HCT116 (cell line): ENCODE measurements at regions not wholly inside any gene's neighbourhood (a gene's known extent, or its start where the extent isn't known, plus 50 kb on each side); places are given as distances from the start of the nearest gene placed in this dataset.

ENCODE experiments used
- ATAC-seq: fragments of 200-7000 bp; cut with Tn5 transposase; 2 replicates; pipeline ENCODE4 v1.9.1; 2020; ENCODE audit warnings: mild to moderate bottlenecking, moderate library complexity
- BruUV-seq: library from RNA; stranded (reverse); fragments of 400-500 nt; replicated peaks from 2 replicates; lab custom pipeline; 2021; lab: Mats Ljungman, UMichigan
- CTCF ChIA-PET: fragments of 300-600 bp; sonication (Branson Sonifier 250); formaldehyde crosslinking; loops from one replicate; lab custom pipeline; 2021; ENCODE audit warnings: antibody characterized with exemption; lab: Charles Lee
- POLR2A ChIA-PET: fragments of 300-600, 350-600 bp; sonication (Branson Sonifier 250); formaldehyde crosslinking; loops from one replicate; lab custom pipeline; 2021; ENCODE audit warnings: antibody characterized with exemption; lab: Charles Lee
- RAD21 ChIA-PET, 2 experiments: fragments of 300-600 bp; sonication (Branson Sonifier 250); formaldehyde crosslinking; loops; one replicate each; lab custom pipeline; 2023; ENCODE audit warnings: low total read pairs in 2 of 2; ENCODE audit not compliant: uncharacterized antibody in 2 of 2, unreplicated experiment in 2 of 2, low non-redundant PET in 1 of 2; lab: Charles Lee
- DNase-seq: peaks from one replicate; pipeline ENCODE4 v3.0.0-alpha.2; 2010; ENCODE audit warnings: low read depth, low spot score
- H2AFZ ChIP-seq: fragments of 200-600 bp; shearing (Covaris generic), sonication (generic); 2 replicates; pipeline ENCODE4 v1.6.1; 2017; ENCODE audit warnings: low read depth, mixed run types, mixed read lengths, antibody characterized with exemption, low read length; ENCODE audit not compliant: poor library complexity, severe bottlenecking
- H3K27ac ChIP-seq: 2 replicates; pipeline ENCODE4 v1.5.1; 2012; ENCODE audit warnings: low read depth, low read length
- H3K27me3 ChIP-seq: fragments of 200-600 bp; sonication (generic); 2 replicates; pipeline ENCODE4 v1.6.1; 2016; ENCODE audit warnings: mixed run types, low read length, mixed read lengths; ENCODE audit not compliant: insufficient read depth
- H3K36me3 ChIP-seq, 2 experiments: fragments of 200-500 bp in 1 of 2; fragments of 200-600 bp in 1 of 2; sonication (Bioruptor generic) in 1 of 2; sonication (generic) in 1 of 2; 2 replicates each; pipeline versions ENCODE4 v1.5.1 to v1.6.1; 2014 to 2016; ENCODE audit warnings: low read length in 2 of 2, inconsistent platforms in 1 of 2, mixed read lengths in 1 of 2, mixed run types in 1 of 2; ENCODE audit not compliant: insufficient read depth in 2 of 2, control insufficient read depth in 1 of 2
- H3K4me1 ChIP-seq, 2 experiments: fragments of 200-600 bp in 1 of 2; sonication (generic) in 1 of 2; 2 replicates each; pipeline versions ENCODE4 v1.5.1 to v1.6.1; 2012 to 2017; ENCODE audit warnings: low read length in 2 of 2, inconsistent platforms in 1 of 2, mild to moderate bottlenecking in 1 of 2, mixed read lengths in 1 of 2, mixed run types in 1 of 2, moderate library complexity in 1 of 2; ENCODE audit not compliant: insufficient read depth in 2 of 2, control insufficient read depth in 1 of 2
- H3K4me2 ChIP-seq: fragments of 200-600 bp; sonication (generic); 2 replicates; pipeline ENCODE4 v1.6.1; 2017; ENCODE audit warnings: mixed run types, low read length, mixed read lengths
- H3K4me3 ChIP-seq, 2 experiments: fragments of 200-600 bp in 1 of 2; sonication (generic) in 1 of 2; replicated peaks in 1 of 2; 2 replicates each; pipeline ENCODE4 v1.5.1; 2011 to 2016; ENCODE audit warnings: low read length in 2 of 2, control low read depth in 1 of 2, low read depth in 1 of 2, mild to moderate bottlenecking in 1 of 2, mixed read lengths in 1 of 2, mixed run types in 1 of 2
- H3K79me2 ChIP-seq: fragments of 200-600 bp; sonication (generic); 2 replicates; pipeline ENCODE4 v1.6.1; 2017; ENCODE audit warnings: mild to moderate bottlenecking, mixed run types, low read length, moderate library complexity, mixed read lengths; ENCODE audit not compliant: insufficient read depth
- H3K9ac ChIP-seq: fragments of 200-600 bp; sonication (generic); 2 replicates; pipeline ENCODE4 v1.6.1; 2016; ENCODE audit warnings: low read length, mixed read lengths
- H3K9me2 ChIP-seq: fragments of 200-600 bp; sonication (generic), shearing (Covaris generic); 2 replicates; pipeline ENCODE4 v1.6.1; 2017; ENCODE audit warnings: mixed run types, mild to moderate bottlenecking, moderate library complexity; ENCODE audit not compliant: insufficient read depth
- H3K9me3 ChIP-seq, 2 experiments: fragments of 200-500 bp in 1 of 2; fragments of 200-600 bp in 1 of 2; sonication (Bioruptor generic) in 1 of 2; sonication (generic) in 1 of 2; 2 replicates each; pipeline ENCODE4 v1.6.1; 2014 to 2017; ENCODE audit warnings: low read length in 2 of 2, mixed read lengths in 2 of 2, inconsistent platforms in 1 of 2, low read depth in 1 of 2, mild to moderate bottlenecking in 1 of 2, mixed run types in 1 of 2, moderate library complexity in 1 of 2; ENCODE audit not compliant: control insufficient read depth in 1 of 2, insufficient read depth in 1 of 2
- H4K20me1 ChIP-seq: fragments of 200-600 bp; sonication (generic), shearing (Covaris generic); 2 replicates; pipeline ENCODE4 v1.6.1; 2017; ENCODE audit warnings: mixed run types, mild to moderate bottlenecking, moderate library complexity; ENCODE audit not compliant: insufficient read depth
- EZH2 ChIP-seq: fragments of 200-600 bp; sonication (generic); IDR thresholded peaks from 2 replicates; pipeline ENCODE4 v1.6.1; 2017; ENCODE audit warnings: antibody characterized with exemption, mixed run types
- RAD21 ChIP-seq: IDR thresholded peaks from 2 replicates; pipeline ENCODE4 v1.6.1; 2012; ENCODE audit warnings: low read depth, mild to moderate bottlenecking
- REST ChIP-seq: IDR thresholded peaks from 2 replicates; pipeline ENCODE4 v1.6.1; 2012; ENCODE audit warnings: low read depth
- ZNF274 ChIP-seq: fragments of 200-500 bp; sonication (Bioruptor generic); IDR thresholded peaks from 2 replicates; pipeline ENCODE4 v1.6.1; 2014; ENCODE audit warnings: mild to moderate bottlenecking, low read depth, low read length, inconsistent platforms
- intact Hi-C: fragments of 100-400 bp; cut with micrococcal nuclease; formaldehyde crosslinking; loops from 2 replicates; pipeline ENCODE4 v1.10.0; 2022
- TF ChIP-seq, protein P1 (sequence below): IDR thresholded peaks from 2 replicates; pipeline ENCODE4 v1.6.1; 2011; ENCODE audit warnings: mild to moderate bottlenecking, low read length, moderate library complexity; ENCODE audit not compliant: insufficient replicate concordance; ENCODE audit errors: extremely low read depth

DNA sequence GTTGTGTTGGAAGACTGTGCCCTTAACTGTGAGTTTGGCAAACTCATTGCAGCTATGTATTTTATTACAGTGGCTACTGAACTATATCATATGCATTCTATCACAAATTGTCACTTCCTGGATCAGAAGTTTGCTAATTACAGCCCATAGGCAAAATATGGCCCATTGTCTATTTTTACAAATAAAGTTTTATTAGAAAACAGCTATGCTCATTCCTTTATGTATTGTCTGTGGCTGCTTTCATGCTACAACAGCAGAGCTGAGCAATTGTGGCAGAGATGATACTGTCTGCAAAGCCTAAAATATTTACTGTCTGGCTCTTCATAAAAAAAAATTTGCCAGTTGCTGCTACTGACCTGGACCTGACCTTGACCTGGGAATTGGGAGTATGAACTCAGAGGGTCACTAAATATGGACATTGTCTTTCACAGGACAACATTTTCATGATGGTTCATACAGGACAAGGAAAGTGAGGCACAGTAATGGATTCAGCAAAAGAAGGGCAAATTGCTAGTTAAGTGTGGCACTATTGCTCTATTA, 316.9 kb downstream of the ZNF621 start (continued):
- no peak for TF ChIP-seq REST

- intact Hi-C loops, result no loop called here
- no peaks in the 10 kb centered on the region for H3K9me3 ChIP-seq
Observed at GRCh38 chr3:40842714-40843113, 318.0 kb downstream of the ZNF621 start.

More at GRCh38 chr3:40842714-40843113, 318.0 kb downstream of the ZNF621 start:
- RAD21 ChIA-PET, result no interaction called here
- Histone ChIP-seq H3K9me2 (no peaks in the 10 kb centered on the region), H3K27ac (no peak overlapping the region), H3K4me3 (no peak overlapping the region), H3K79me2 (no peaks in the 10 kb centered on the region), H3K27me3 (peaks cover 15% of the 10 kb centered on the region; the same call in 1 of the 2 replicates), H2AFZ (no peak overlapping the region), H3K36me3 (no peaks in the 10 kb centered on the region), H3K4me2 (no peak overlapping the region), H3K9ac (no peak overlapping the region), H4K20me1 (no peaks in the 10 kb centered on the region), H3K4me1 (no peaks in the 10 kb centered on the region)
- BruUV-seq, result no TSS peak
- no peak for ATAC-seq
- POLR2A ChIA-PET, result no interaction called here
- no peak for DNase-seq
- CTCF ChIA-PET, result no interaction called here
- no peak for TF ChIP-seq ZNF274
- TF ChIP-seq EZH2, result no peak
- no peak for TF ChIP-seq RAD21
- TF ChIP-seq, protein P1, sequence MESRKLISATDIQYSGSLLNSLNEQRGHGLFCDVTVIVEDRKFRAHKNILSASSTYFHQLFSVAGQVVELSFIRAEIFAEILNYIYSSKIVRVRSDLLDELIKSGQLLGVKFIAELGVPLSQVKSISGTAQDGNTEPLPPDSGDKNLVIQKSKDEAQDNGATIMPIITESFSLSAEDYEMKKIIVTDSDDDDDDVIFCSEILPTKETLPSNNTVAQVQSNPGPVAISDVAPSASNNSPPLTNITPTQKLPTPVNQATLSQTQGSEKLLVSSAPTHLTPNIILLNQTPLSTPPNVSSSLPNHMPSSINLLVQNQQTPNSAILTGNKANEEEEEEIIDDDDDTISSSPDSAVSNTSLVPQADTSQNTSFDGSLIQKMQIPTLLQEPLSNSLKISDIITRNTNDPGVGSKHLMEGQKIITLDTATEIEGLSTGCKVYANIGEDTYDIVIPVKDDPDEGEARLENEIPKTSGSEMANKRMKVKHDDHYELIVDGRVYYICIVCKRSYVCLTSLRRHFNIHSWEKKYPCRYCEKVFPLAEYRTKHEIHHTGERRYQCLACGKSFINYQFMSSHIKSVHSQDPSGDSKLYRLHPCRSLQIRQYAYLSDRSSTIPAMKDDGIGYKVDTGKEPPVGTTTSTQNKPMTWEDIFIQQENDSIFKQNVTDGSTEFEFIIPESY, result no peak
